ENCODE measurements at regions not wholly inside any gene's neighbourhood (a gene's known extent, or its start where the extent isn't known, plus 50 kb on each side); places are given as distances from the start of the nearest gene placed in this dataset.

DNA sequence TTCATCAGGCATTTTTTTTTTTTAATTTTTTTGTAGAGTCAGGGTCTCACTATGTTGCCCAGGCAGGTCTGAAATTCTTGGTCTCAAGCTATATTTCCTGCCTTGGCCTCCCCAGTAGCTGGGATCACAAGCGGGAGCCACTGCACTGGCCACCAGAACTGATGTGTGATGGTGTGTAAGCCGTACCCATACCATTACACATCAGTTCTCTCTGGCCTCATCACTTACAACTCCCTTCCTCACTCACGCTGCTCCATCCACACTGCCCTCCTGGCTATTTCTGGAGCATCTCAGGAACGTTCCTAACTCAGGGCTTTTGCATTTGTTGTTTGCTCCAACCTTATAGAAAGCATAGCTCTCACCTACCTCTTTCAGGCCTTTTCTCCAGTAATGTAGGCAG lies 834.5 kb upstream of the ID2 start:
- TF ChIP-seq POLR2A (IDR thresholded peaks at IDR 0.05; ENCODE audit: extremely low read depth, insufficient read length) (no peak), MYC (IDR thresholded peaks at IDR 0.05; ENCODE audit: low read depth, low read length) (no peak), CTCF (IDR thresholded peaks at IDR 0.05; ENCODE audit: low read depth, low read length) (no peak)
- TF ChIP-seq, protein P1, sequence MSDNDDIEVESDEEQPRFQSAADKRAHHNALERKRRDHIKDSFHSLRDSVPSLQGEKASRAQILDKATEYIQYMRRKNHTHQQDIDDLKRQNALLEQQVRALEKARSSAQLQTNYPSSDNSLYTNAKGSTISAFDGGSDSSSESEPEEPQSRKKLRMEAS (IDR thresholded peaks at IDR 0.05; ENCODE audit: low read depth, low read length): no peak
- no peak overlapping the region for H3K4me3 ChIP-seq (ENCODE audit: low read depth, low read length)
- no peak for DNase-seq (ENCODE audit: low read depth)

DNA sequence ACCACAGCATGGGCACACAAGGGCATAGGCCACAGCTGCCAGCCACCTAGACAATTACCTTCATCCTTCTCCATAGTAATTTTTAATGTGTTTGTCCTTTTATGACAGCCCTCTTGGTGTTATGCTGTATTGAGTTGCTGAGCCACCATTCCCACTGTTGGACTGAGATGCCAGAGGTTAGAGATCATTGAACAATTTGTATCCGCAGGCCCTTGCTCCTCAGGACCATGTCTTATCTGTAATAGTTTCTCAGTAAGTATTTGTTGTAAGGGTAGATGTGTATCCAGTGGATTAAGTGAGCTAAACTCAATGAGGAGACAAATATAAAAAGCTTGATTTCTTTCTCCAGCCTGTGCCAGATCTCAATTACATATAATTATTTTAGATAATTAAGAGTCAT lies 832.8 kb upstream of the ID2 start:
- DNase-seq (ENCODE audit: low read depth): no peak
- H3K4me3 ChIP-seq (ENCODE audit: low read depth, low read length): no peak overlapping the region
- TF ChIP-seq CTCF (IDR thresholded peaks at IDR 0.05; ENCODE audit: low read depth, low read length) (no peak), POLR2A (IDR thresholded peaks at IDR 0.05; ENCODE audit: extremely low read depth, insufficient read length) (no peak), MYC (IDR thresholded peaks at IDR 0.05; ENCODE audit: low read depth, low read length) (no peak)
- TF ChIP-seq, protein P1 (IDR thresholded peaks at IDR 0.05; ENCODE audit: low read depth, low read length): no peak

DNA sequence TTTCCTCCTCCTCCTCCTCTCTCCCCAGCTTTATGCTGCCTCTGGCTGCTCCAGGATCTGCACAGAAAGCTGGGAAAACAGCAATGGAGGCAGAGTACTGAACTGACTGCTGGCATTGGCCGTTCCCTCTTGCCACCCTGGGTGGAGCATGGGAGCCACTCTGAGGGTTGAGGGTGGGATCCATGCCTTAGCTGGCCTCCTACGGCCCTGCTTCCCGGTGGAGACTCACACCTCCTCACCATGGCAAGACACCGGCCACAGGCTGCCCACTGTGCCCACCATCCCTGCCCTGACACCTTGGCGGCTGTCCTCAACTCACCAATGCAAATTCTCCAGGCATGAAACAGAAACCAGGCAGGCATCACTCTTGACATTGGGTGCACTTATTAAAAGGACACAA lies 832.3 kb upstream of the ID2 start:
- no peak for DNase-seq (ENCODE audit: low read depth)
- H3K4me3 ChIP-seq (ENCODE audit: low read depth, low read length): no peak overlapping the region
- TF ChIP-seq, protein P1 (IDR thresholded peaks at IDR 0.05; ENCODE audit: low read depth, low read length): no peak
- TF ChIP-seq CTCF (IDR thresholded peaks at IDR 0.05; ENCODE audit: low read depth, low read length): no peak
- TF ChIP-seq MYC (IDR thresholded peaks at IDR 0.05; ENCODE audit: low read depth, low read length): no peak
- TF ChIP-seq POLR2A (IDR thresholded peaks at IDR 0.05; ENCODE audit: extremely low read depth, insufficient read length): no peak

GRCh38 chr2:7852546-7852945 lies 829.3 kb upstream of the ID2 start:
- no peak overlapping the region for H3K4me3 ChIP-seq (ENCODE audit: low read depth, low read length)
- TF ChIP-seq MYC (IDR thresholded peaks at IDR 0.05; ENCODE audit: low read depth, low read length) (no peak), POLR2A (IDR thresholded peaks at IDR 0.05; ENCODE audit: extremely low read depth, insufficient read length) (no peak), CTCF (IDR thresholded peaks at IDR 0.05; ENCODE audit: low read depth, low read length) (no peak)
- TF ChIP-seq, protein P1 (IDR thresholded peaks at IDR 0.05; ENCODE audit: low read depth, low read length): no peak
- DNase-seq (ENCODE audit: low read depth): no peak

GRCh38 chr2:7857904-7858303 lies 824.0 kb upstream of the ID2 start:
- DNase-seq (ENCODE audit: low read depth): no peak
- TF ChIP-seq CTCF (IDR thresholded peaks at IDR 0.05; ENCODE audit: low read depth, low read length) (no peak), MYC (IDR thresholded peaks at IDR 0.05; ENCODE audit: low read depth, low read length) (no peak), POLR2A (IDR thresholded peaks at IDR 0.05; ENCODE audit: extremely low read depth, insufficient read length) (no peak)
- TF ChIP-seq, protein P1 (IDR thresholded peaks at IDR 0.05; ENCODE audit: low read depth, low read length): no peak
- no peak overlapping the region for H3K4me3 ChIP-seq (ENCODE audit: low read depth, low read length)

DNA sequence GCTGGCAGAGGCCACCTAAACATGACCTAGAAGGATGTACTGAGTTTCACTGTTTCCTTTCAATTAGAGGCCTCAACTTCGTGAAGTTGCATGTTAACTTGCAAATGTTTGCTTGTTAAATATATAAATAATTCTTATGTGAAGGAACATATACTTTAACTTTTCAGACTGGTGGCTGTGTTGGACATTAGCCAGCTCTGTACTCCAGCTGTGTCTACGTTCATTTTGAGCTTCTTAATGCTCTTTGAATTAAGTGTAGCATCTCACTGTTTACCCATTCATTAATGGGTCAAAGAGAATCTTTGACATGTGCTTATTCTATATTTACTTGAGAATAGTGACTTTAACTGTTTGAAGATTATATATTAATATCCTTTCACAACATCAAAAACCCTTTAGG lies 823.2 kb upstream of the ID2 start:
- no peak overlapping the region for H3K4me3 ChIP-seq (ENCODE audit: low read depth, low read length)
- TF ChIP-seq POLR2A (IDR thresholded peaks at IDR 0.05; ENCODE audit: extremely low read depth, insufficient read length) (no peak), CTCF (IDR thresholded peaks at IDR 0.05; ENCODE audit: low read depth, low read length) (no peak), MYC (IDR thresholded peaks at IDR 0.05; ENCODE audit: low read depth, low read length) (no peak)
- TF ChIP-seq, protein P1 (IDR thresholded peaks at IDR 0.05; ENCODE audit: low read depth, low read length): no peak
- DNase-seq (ENCODE audit: low read depth): no peak

Measured in NB4 (cell line).